ENCODE measurements at regions not wholly inside any gene's neighbourhood (a gene's known extent, or its start where the extent isn't known, plus 50 kb on each side); places are given as distances from the start of the nearest gene placed in this dataset.

- no peak for DNase-seq (ENCODE audit: low spot score)
Measured at GRCh38 chr13:44022196-44022595, 142.5 kb downstream of the LACC1 start.

GRCh38 chr13:44024167-44024845, 144.6 kb downstream of the LACC1 start:
- DNase-seq (ENCODE audit: low spot score), result no peak

GRCh38 chr13:44024846-44025195, 145.1 kb downstream of the LACC1 start:
- DNase-seq (ENCODE audit: low spot score), result no peak

- no peak for DNase-seq (ENCODE audit: low spot score)
Measured at GRCh38 chr13:44026194-44026593, 146.5 kb downstream of the LACC1 start.

GRCh38 chr13:44028734-44029133, 149.0 kb downstream of the LACC1 start:
- no peak for DNase-seq (ENCODE audit: low spot score)

- DNase-seq (ENCODE audit: low spot score), result no peak
Measured at GRCh38 chr13:44030615-44031014, 150.9 kb downstream of the LACC1 start.

- no peak for DNase-seq (ENCODE audit: low spot score)
Measured at GRCh38 chr13:44031555-44031954, 151.9 kb downstream of the LACC1 start.

GRCh38 chr13:44032802-44033201, 153.1 kb downstream of the LACC1 start:
- DNase-seq (ENCODE audit: low spot score), result no peak

- no peak for DNase-seq (ENCODE audit: low spot score)
Measured at GRCh38 chr13:44035400-44035799, 155.7 kb downstream of the LACC1 start.

GRCh38 chr13:44040070-44040817, 160.5 kb downstream of the LACC1 start:
- no peak for DNase-seq (ENCODE audit: low spot score)

GRCh38 chr13:44040818-44041100, 161.1 kb downstream of the LACC1 start:
- DNase-seq (ENCODE audit: low spot score), result no peak

- DNase-seq (ENCODE audit: low spot score), result no peak
Measured at GRCh38 chr13:44044547-44045179, 165.0 kb downstream of the LACC1 start.

- peak; percentile 23 for DNase-seq (ENCODE audit: low spot score)
Measured at GRCh38 chr13:44045180-44045562, 165.5 kb downstream of the LACC1 start.

- DNase-seq (ENCODE audit: low spot score), result no peak
Measured at GRCh38 chr13:44046428-44046827, 166.7 kb downstream of the LACC1 start.

GRCh38 chr13:44048326-44048725, 168.6 kb downstream of the LACC1 start:
- DNase-seq (ENCODE audit: low spot score), result no peak

- DNase-seq (ENCODE audit: low spot score), result no peak
Measured at GRCh38 chr13:44049081-44049945, 169.6 kb downstream of the LACC1 start.

- peak; percentile 54 for DNase-seq (ENCODE audit: low spot score)
Measured at GRCh38 chr13:44050450-44051063, 170.9 kb downstream of the LACC1 start.

- DNase-seq (ENCODE audit: low spot score), result no peak
Measured at GRCh38 chr13:44051405-44051804, 171.7 kb downstream of the LACC1 start.

GRCh38 chr13:44051918-44052675, 172.4 kb downstream of the LACC1 start:
- DNase-seq (ENCODE audit: low spot score), result no peak

GRCh38 chr13:44052780-44053184, 173.1 kb downstream of the LACC1 start:
- no peak for DNase-seq (ENCODE audit: low spot score)

GRCh38 chr13:44053208-44053607, 173.5 kb downstream of the LACC1 start:
- no peak for DNase-seq (ENCODE audit: low spot score)
